H9 (cell line): ENCODE measurements at regions not wholly inside any gene's neighbourhood (a gene's known extent, or its start where the extent isn't known, plus 50 kb on each side); places are given as distances from the start of the nearest gene placed in this dataset.

Source experiments
- DNase-seq: peaks from one replicate; pipeline ENCODE4 v3.0.0-alpha.2; 2017
- H2AFZ ChIP-seq: one replicate; pipeline ENCODE4 v1.6.1; 2013; ENCODE audit warnings: mild to moderate bottlenecking, low read length, control low read depth, moderate library complexity
- H2AK5ac ChIP-seq: 2 replicates; pipeline ENCODE4 v1.6.1; 2013; ENCODE audit warnings: low read length, control low read depth, mixed read lengths; ENCODE audit not compliant: insufficient read length
- H2BK120ac ChIP-seq: one replicate; pipeline ENCODE4 v1.6.1; 2013; ENCODE audit warnings: low read depth, mild to moderate bottlenecking, low read length, control low read depth, inconsistent platforms; ENCODE audit not compliant: poor library complexity, severe bottlenecking
- H2BK12ac ChIP-seq: 2 replicates; pipeline ENCODE4 v1.6.1; 2013; ENCODE audit warnings: low read length, control low read depth, mixed read lengths, low read depth; ENCODE audit not compliant: insufficient read length
- H2BK15ac ChIP-seq: 2 replicates; pipeline ENCODE4 v1.6.1; 2013; ENCODE audit warnings: low read depth, low read length, control low read depth
- H2BK20ac ChIP-seq: one replicate; pipeline ENCODE4 v1.6.1; 2013; ENCODE audit warnings: low read depth, mild to moderate bottlenecking, low read length, control low read depth, inconsistent platforms; ENCODE audit not compliant: poor library complexity, severe bottlenecking
- H2BK5ac ChIP-seq: 2 replicates; pipeline ENCODE4 v1.6.1; 2013; ENCODE audit warnings: low read length, control low read depth, mixed read lengths; ENCODE audit not compliant: insufficient read length
- H3K14ac ChIP-seq: 2 replicates; pipeline ENCODE4 v1.6.1; 2013; ENCODE audit warnings: low read length, control low read depth; ENCODE audit not compliant: insufficient read depth
- H3K18ac ChIP-seq: 2 replicates; pipeline ENCODE4 v1.6.1; 2013; ENCODE audit warnings: low read depth, mild to moderate bottlenecking, mixed read lengths, low read length, control low read depth; ENCODE audit not compliant: insufficient read length
- H3K23ac ChIP-seq: 2 replicates; pipeline ENCODE4 v1.6.1; 2013; ENCODE audit warnings: low read length, control low read depth, mixed read lengths, low read depth; ENCODE audit not compliant: insufficient read length
- H3K23me2 ChIP-seq: 2 replicates; pipeline ENCODE4 v1.6.1; 2013; ENCODE audit warnings: low read depth, mild to moderate bottlenecking, mixed read lengths, low read length, control low read depth; ENCODE audit not compliant: insufficient read length, poor library complexity, severe bottlenecking
- H3K27ac ChIP-seq: 2 replicates; pipeline ENCODE4 v1.5.1; 2013; ENCODE audit warnings: low read length, control low read depth, mixed read lengths, low read depth; ENCODE audit not compliant: insufficient read length
- H3K27me3 ChIP-seq: 2 replicates; pipeline ENCODE4 v1.6.1; 2013; ENCODE audit warnings: low read length, control low read depth, inconsistent platforms; ENCODE audit not compliant: insufficient read depth
- H3K4ac ChIP-seq: 2 replicates; pipeline ENCODE4 v1.6.1; 2013; ENCODE audit warnings: low read depth, mild to moderate bottlenecking, control low read depth, inconsistent platforms, low read length, moderate library complexity
- H3K4me1 ChIP-seq: 2 replicates; pipeline ENCODE4 v1.6.1; 2013; ENCODE audit warnings: low read length, control low read depth, inconsistent platforms; ENCODE audit not compliant: insufficient read depth
- H3K4me2 ChIP-seq: 2 replicates; pipeline ENCODE4 v1.6.1; 2013; ENCODE audit warnings: low read length, control low read depth, mixed read lengths; ENCODE audit not compliant: insufficient read length, insufficient read depth
- H3K56ac ChIP-seq: 2 replicates; pipeline ENCODE4 v1.6.1; 2013; ENCODE audit warnings: low read depth, mild to moderate bottlenecking, mixed read lengths, low read length, control low read depth; ENCODE audit not compliant: insufficient read length
- H3K79me1 ChIP-seq: 2 replicates; pipeline ENCODE4 v1.6.1; 2013; ENCODE audit warnings: low read depth, mild to moderate bottlenecking, moderate library complexity, low read length, control low read depth, inconsistent platforms; ENCODE audit not compliant: insufficient read depth, poor library complexity, severe bottlenecking
- H3K79me2 ChIP-seq: 2 replicates; pipeline ENCODE4 v1.6.1; 2013; ENCODE audit warnings: low read length, control low read depth, inconsistent platforms; ENCODE audit not compliant: insufficient read depth
- H3K9ac ChIP-seq: 2 replicates; pipeline ENCODE4 v1.6.1; 2013; ENCODE audit warnings: low read length, control low read depth, mixed read lengths; ENCODE audit not compliant: insufficient read length; ENCODE audit errors: extremely low read depth
- H3K9me3 ChIP-seq: one replicate; pipeline ENCODE4 v1.6.1; 2013; ENCODE audit warnings: low read depth, low read length, inconsistent platforms; ENCODE audit not compliant: control insufficient read depth
- H3T11ph ChIP-seq: one replicate; pipeline ENCODE4 v1.6.1; 2013; ENCODE audit warnings: mild to moderate bottlenecking, low read length, control low read depth, inconsistent platforms
- H4K20me1 ChIP-seq: one replicate; pipeline ENCODE4 v1.6.1; 2013; ENCODE audit not compliant: control insufficient read depth, insufficient read length, insufficient read depth
- H4K5ac ChIP-seq: 2 replicates; pipeline ENCODE4 v1.6.1; 2013; ENCODE audit warnings: low read depth, mild to moderate bottlenecking, mixed read lengths, low read length, control low read depth; ENCODE audit not compliant: insufficient read length
- H4K8ac ChIP-seq: replicated peaks from 2 replicates; pipeline ENCODE4 v1.6.1; 2013; ENCODE audit warnings: low read length, control low read depth, mixed read lengths, low read depth; ENCODE audit not compliant: insufficient read length
- H4K91ac ChIP-seq: 2 replicates; pipeline ENCODE4 v1.6.1; 2013; ENCODE audit warnings: low read depth, mild to moderate bottlenecking, moderate library complexity, mixed read lengths, low read length, control low read depth; ENCODE audit not compliant: insufficient read length
- H3K27ac Mint-ChIP-seq, 3 experiments: 2 replicates in 2 of 3; 3 replicates in 1 of 3; pipeline ENCODE4 v1.8.0; 2020 to 2021; ENCODE audit warnings: mixed read lengths in 3 of 3, mild to moderate bottlenecking in 1 of 3, moderate library complexity in 1 of 3
- H3K27me3 Mint-ChIP-seq: 2 replicates; pipeline ENCODE4 v1.8.0; 2021; ENCODE audit warnings: low read depth, mild to moderate bottlenecking, moderate library complexity, mixed read lengths
- H3K36me3 Mint-ChIP-seq, 3 experiments: 2 replicates in 2 of 3; 3 replicates in 1 of 3; pipeline ENCODE4 v1.8.0; 2020 to 2021; ENCODE audit warnings: low read depth in 3 of 3, mixed read lengths in 3 of 3; ENCODE audit not compliant: insufficient read depth in 1 of 3
- H3K4me1 Mint-ChIP-seq, 2 experiments: 2 replicates each; pipeline ENCODE4 v1.8.0; 2020; ENCODE audit warnings: mixed read lengths in 2 of 2
- H3K4me3 Mint-ChIP-seq, 2 experiments: 2 replicates in 1 of 2; 3 replicates in 1 of 2; pipeline ENCODE4 v1.8.0; 2020 to 2021; ENCODE audit warnings: mild to moderate bottlenecking in 2 of 2, mixed read lengths in 2 of 2, moderate library complexity in 1 of 2
- H3K9me3 Mint-ChIP-seq, 2 experiments: 2 replicates in 1 of 2; 3 replicates in 1 of 2; pipeline ENCODE4 v1.8.0; 2020; ENCODE audit warnings: mild to moderate bottlenecking in 2 of 2, mixed read lengths in 2 of 2, moderate library complexity in 1 of 2
- CTCF ChIP-seq: fragments of 200-600 bp; sonication (generic); conservative IDR thresholded peaks from 3 replicates; pipeline ENCODE4 v1.8.0; 2021; ENCODE audit warnings: antibody characterized with exemption, mild to moderate bottlenecking

DNA sequence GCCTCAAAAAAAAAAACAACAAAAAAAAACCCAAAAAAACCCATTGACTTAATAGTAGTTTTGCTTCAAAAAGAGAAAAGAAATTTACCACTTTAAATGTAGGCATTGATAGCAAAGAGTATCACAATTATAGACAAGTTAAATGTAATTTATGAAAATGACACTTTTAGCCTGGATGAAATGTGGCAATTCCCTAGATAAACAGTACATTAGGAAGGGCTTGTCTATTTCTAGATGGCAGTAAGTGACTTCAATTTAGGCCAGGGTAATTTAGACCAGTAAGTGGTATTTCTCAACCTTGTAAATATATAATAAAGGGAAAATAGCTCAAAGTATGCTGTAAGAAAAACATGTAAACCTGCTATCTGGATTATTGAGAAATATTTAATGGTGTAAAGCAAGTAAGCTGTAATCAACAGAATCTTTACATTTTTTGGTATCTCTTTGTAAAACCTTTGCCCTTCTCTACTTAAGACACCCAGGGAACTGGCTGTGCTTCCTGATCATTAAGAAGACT is 103.7 kb upstream of the RAPGEF2 start:
- Histone ChIP-seq H3K14ac (no peak overlapping the region), H2BK12ac (no peak overlapping the region), H3K23me2 (no peaks in the 10 kb centered on the region), H3T11ph (no peak overlapping the region), H4K5ac (no peak overlapping the region), H3K56ac (no peak overlapping the region), H3K4ac (no peak overlapping the region), H3K27me3 (no peaks in the 10 kb centered on the region), H2BK15ac (no peak overlapping the region), H2BK5ac (no peak overlapping the region), H4K91ac (no peak overlapping the region), H3K18ac (no peak overlapping the region), H3K23ac (no peak overlapping the region), H3K4me1 (no peaks in the 10 kb centered on the region), H3K9ac (no peak overlapping the region), H4K20me1 (no peaks in the 10 kb centered on the region), H3K9me3 (no peaks in the 10 kb centered on the region), H2AK5ac (no peak overlapping the region), H3K79me2 (no peaks in the 10 kb centered on the region), H2AFZ (no peak overlapping the region), H2BK120ac (no peak overlapping the region), H4K8ac (no peak overlapping the region), H3K4me2 (no peak overlapping the region), H3K27ac (no peak overlapping the region), H2BK20ac (no peak overlapping the region), H3K79me1 (no peaks in the 10 kb centered on the region)
- H3K36me3 Mint-ChIP-seq, result no peaks in the 10 kb centered on the region
- no peaks in the 10 kb centered on the region for H3K9me3 Mint-ChIP-seq
- H3K27me3 Mint-ChIP-seq, result no peaks in the 10 kb centered on the region
- no peak for DNase-seq
- peaks cover 0 to 4% of the 10 kb centered on the region in 2 experiments; a peak in 2 of 4 replicates for H3K4me1 Mint-ChIP-seq
- H3K27ac Mint-ChIP-seq, result no peak overlapping the region
- H3K4me3 Mint-ChIP-seq, result no peak overlapping the region
- no peak for TF ChIP-seq CTCF
